WTC11 (cell line): ENCODE measurements at regions not wholly inside any gene's neighbourhood (a gene's known extent, or its start where the extent isn't known, plus 50 kb on each side); places are given as distances from the start of the nearest gene placed in this dataset.
"Not testable (repeated sequence)": the region's sequence is repeated elsewhere in the genome, so short reads cannot be mapped to it uniquely, and the experiment has no call there.

ENCODE experiments used
- ATAC-seq: fragments of 200-7000 bp; cut with Tn5 transposase; 2 replicates; pipeline ENCODE4 v1.10.0; 2021; ENCODE audit warnings: mild to moderate bottlenecking, moderate library complexity
- CTCF ChIA-PET: fragments of 300-600 bp; sonication (Branson Sonifier 250); formaldehyde crosslinking; loops from one replicate; lab custom pipeline; 2021; ENCODE audit warnings: antibody characterized with exemption; lab: Charles Lee
- POLR2A ChIA-PET: fragments of 350-600 bp; sonication (Branson Sonifier 250); formaldehyde crosslinking; loops from one replicate; lab custom pipeline; 2021; ENCODE audit warnings: antibody characterized with exemption; lab: Charles Lee
- DNase-seq: peaks from one replicate; pipeline ENCODE4 v3.0.0; 2021; ENCODE audit warnings: low spot score
- H3K27ac Mint-ChIP-seq: 2 replicates; pipeline ENCODE4 v1.8.0; 2021; ENCODE audit warnings: mixed read lengths
- H3K27me3 Mint-ChIP-seq: 2 replicates; pipeline ENCODE4 v1.8.0; 2021; ENCODE audit warnings: low read depth, mild to moderate bottlenecking, moderate library complexity, mixed read lengths
- H3K36me3 Mint-ChIP-seq: 2 replicates; pipeline ENCODE4 v1.8.0; 2021; ENCODE audit warnings: mixed read lengths
- H3K4me1 Mint-ChIP-seq: 2 replicates; pipeline ENCODE4 v1.8.0; 2022; ENCODE audit warnings: mixed read lengths
- H3K4me3 Mint-ChIP-seq: 2 replicates; pipeline ENCODE4 v1.8.0; 2021; ENCODE audit warnings: mild to moderate bottlenecking, moderate library complexity, mixed read lengths
- H3K9me3 Mint-ChIP-seq: 2 replicates; pipeline ENCODE4 v1.8.0; 2021; ENCODE audit warnings: mixed read lengths
- FOXK1 ChIP-seq: sonication (generic); formaldehyde crosslinking; IDR thresholded peaks from 2 replicates; pipeline ENCODE4 v1.8.0; 2022; ENCODE audit warnings: mild to moderate bottlenecking, moderate library complexity, missing genetic modification reagents
- GABPB1 ChIP-seq: sonication (generic); formaldehyde crosslinking; IDR thresholded peaks from 2 replicates; pipeline ENCODE4 v1.8.1; 2023; ENCODE audit warnings: mild to moderate bottlenecking, missing genetic modification reagents
- GRHL2 ChIP-seq: fragments of 250-450 bp; sonication (Bioruptor Pico); IDR thresholded peaks from 2 replicates; pipeline ENCODE4 v1.8.0; 2022; ENCODE audit warnings: mild to moderate bottlenecking, moderate library complexity; ENCODE audit not compliant: insufficient replicate concordance, severe bottlenecking
- GTF2I ChIP-seq: fragments of 250-450 bp; sonication (Bioruptor Pico); conservative IDR thresholded peaks from 2 replicates; pipeline ENCODE4 v1.4.0; 2021; ENCODE audit warnings: mild to moderate bottlenecking
- IRF2 ChIP-seq: sonication (generic); formaldehyde crosslinking; IDR thresholded peaks from 2 replicates; pipeline ENCODE4 v1.8.0; 2022; ENCODE audit warnings: low read depth, missing genetic modification reagents, borderline replicate concordance
- MXD4 ChIP-seq: fragments of 250-450 bp; sonication (Bioruptor Pico); IDR thresholded peaks from 2 replicates; pipeline ENCODE4 v1.8.0; 2021; ENCODE audit warnings: mild to moderate bottlenecking, moderate library complexity, borderline replicate concordance
- NFATC4 ChIP-seq: fragments of 250-450 bp; sonication (Bioruptor Pico); IDR thresholded peaks from 2 replicates; pipeline ENCODE4 v1.9.0; 2021; ENCODE audit warnings: mild to moderate bottlenecking
- NR3C1 ChIP-seq: sonication (generic); formaldehyde crosslinking; conservative IDR thresholded peaks from 2 replicates; pipeline ENCODE4 v1.8.1; 2023; ENCODE audit warnings: low read depth, mild to moderate bottlenecking, missing genetic modification reagents
- OVOL2 ChIP-seq: fragments of 250-450 bp; sonication (Bioruptor Pico); IDR thresholded peaks from 2 replicates; pipeline ENCODE4 v1.9.0; 2021; ENCODE audit warnings: mild to moderate bottlenecking, borderline replicate concordance
- SOX15 ChIP-seq: fragments of 250-450 bp; sonication (Bioruptor Pico); IDR thresholded peaks from 2 replicates; pipeline ENCODE4 v1.9.0; 2021; ENCODE audit warnings: mild to moderate bottlenecking
- ZNF317 ChIP-seq: sonication (generic); formaldehyde crosslinking; IDR thresholded peaks from 2 replicates; pipeline ENCODE4 v1.8.1; 2023; ENCODE audit warnings: low read depth, mild to moderate bottlenecking, moderate library complexity, missing genetic modification reagents, borderline replicate concordance
- ZNF396 ChIP-seq: fragments of 250-450 bp; sonication (Bioruptor Pico); IDR thresholded peaks from 2 replicates; pipeline ENCODE4 v1.8.0; 2021; ENCODE audit warnings: mild to moderate bottlenecking, moderate library complexity, borderline replicate concordance
- TF ChIP-seq, protein P1 (sequence below): sonication (generic); formaldehyde crosslinking; IDR thresholded peaks from 2 replicates; pipeline ENCODE4 v1.8.0; 2022; ENCODE audit warnings: mild to moderate bottlenecking, missing genetic modification reagents
- TF ChIP-seq, protein P2 (sequence below): sonication (generic); formaldehyde crosslinking; IDR thresholded peaks from 2 replicates; pipeline ENCODE4 v1.8.1; 2022; ENCODE audit warnings: mild to moderate bottlenecking, missing genetic modification reagents, moderate library complexity, borderline replicate concordance
- TF ChIP-seq, protein P3 (sequence below): sonication (generic); formaldehyde crosslinking; IDR thresholded peaks from 2 replicates; pipeline ENCODE4 v1.8.1; 2022; ENCODE audit warnings: mild to moderate bottlenecking, moderate library complexity, missing genetic modification reagents
- TF ChIP-seq, protein P4 (sequence below): fragments of 250-450 bp; sonication (Bioruptor Pico); IDR thresholded peaks from 2 replicates; pipeline ENCODE4 v1.8.0; 2021; ENCODE audit warnings: mild to moderate bottlenecking
- TF ChIP-seq, protein P5 (sequence below): sonication (generic); formaldehyde crosslinking; IDR thresholded peaks from 2 replicates; pipeline ENCODE4 v1.8.0; 2023; ENCODE audit warnings: mild to moderate bottlenecking, missing genetic modification reagents
- TF ChIP-seq, protein P6 (sequence below): sonication (generic); formaldehyde crosslinking; IDR thresholded peaks from 2 replicates; pipeline ENCODE4 v1.8.1; 2023; ENCODE audit warnings: mild to moderate bottlenecking, missing genetic modification reagents, moderate library complexity
- TF ChIP-seq, protein P7 (sequence below): sonication (generic); formaldehyde crosslinking; IDR thresholded peaks from 2 replicates; pipeline ENCODE4 v1.8.1; 2022; ENCODE audit warnings: missing genetic modification reagents, borderline replicate concordance

DNA sequence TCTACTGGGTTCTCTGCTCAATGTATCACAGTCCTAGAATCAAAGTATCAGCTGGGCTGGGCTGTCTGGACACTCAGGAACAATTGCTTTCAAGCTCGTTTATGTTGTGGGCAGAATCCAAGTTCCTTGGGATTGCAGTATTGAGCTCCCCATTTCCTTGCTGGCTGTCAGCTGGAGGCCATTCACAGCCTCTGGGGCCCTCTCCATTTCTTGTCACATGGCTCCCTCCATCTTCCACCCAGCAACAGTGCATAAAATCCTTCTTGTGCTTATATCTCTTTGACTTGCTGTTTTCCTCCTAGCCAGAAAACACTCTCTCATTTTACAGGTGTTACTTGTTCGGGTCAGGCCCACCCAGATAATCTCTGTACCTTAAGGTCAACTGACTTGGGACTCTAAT, 363.5 kb downstream of the IGSF11 start:
- POLR2A ChIA-PET: no interaction called here
- H3K4me1 Mint-ChIP-seq: peaks cover 13% of the 10 kb centered on the region; the same call in 1 of the 2 replicates
- no peaks in the 10 kb centered on the region for H3K9me3 Mint-ChIP-seq

DNA sequence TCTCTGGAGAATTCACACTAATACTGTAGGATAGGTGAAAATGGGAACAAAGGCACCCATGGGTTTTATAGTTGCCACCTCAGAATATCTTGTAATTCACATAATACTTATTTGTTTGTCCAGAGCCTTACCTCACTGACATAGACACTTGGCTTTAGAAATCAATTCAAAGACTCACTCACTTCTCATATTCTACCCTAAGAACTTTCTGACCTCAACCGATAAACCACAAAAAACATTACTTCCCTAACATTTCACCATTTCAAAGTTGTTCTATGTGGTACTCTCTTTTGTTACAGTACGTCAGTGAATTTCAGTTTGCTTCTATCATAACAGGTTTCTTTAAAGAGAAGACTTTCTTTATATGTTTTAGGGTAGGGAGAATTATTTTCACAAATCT, 359.3 kb downstream of the IGSF11 start:
- Mint-ChIP-seq H3K4me3 (no peak overlapping the region), H3K9me3 (no peaks in the 10 kb centered on the region), H3K4me1 (0 out of 2 replicates have a peak, but pooled peaks cover 2% of the 10 kb centered on the region), H3K36me3 (no peaks in the 10 kb centered on the region), H3K27ac (no peak overlapping the region), H3K27me3 (no peaks in the 10 kb centered on the region)
- ChIA-PET POLR2A (no interaction called here), CTCF (no interaction called here)
- DNase-seq (no peak), ATAC-seq (no peak)
- TF ChIP-seq NFATC4 (CRISPR knock-in tag) (no peak), GABPB1 (CRISPR knock-in tag) (no peak), OVOL2 (CRISPR knock-in tag) (no peak), GTF2I (CRISPR knock-in tag) (no peak), SOX15 (no peak), IRF2 (CRISPR knock-in tag) (no peak), GRHL2 (CRISPR knock-in tag) (no peak), ZNF396 (CRISPR knock-in tag) (no peak), NR3C1 (no peak)
- TF ChIP-seq, protein P1, sequence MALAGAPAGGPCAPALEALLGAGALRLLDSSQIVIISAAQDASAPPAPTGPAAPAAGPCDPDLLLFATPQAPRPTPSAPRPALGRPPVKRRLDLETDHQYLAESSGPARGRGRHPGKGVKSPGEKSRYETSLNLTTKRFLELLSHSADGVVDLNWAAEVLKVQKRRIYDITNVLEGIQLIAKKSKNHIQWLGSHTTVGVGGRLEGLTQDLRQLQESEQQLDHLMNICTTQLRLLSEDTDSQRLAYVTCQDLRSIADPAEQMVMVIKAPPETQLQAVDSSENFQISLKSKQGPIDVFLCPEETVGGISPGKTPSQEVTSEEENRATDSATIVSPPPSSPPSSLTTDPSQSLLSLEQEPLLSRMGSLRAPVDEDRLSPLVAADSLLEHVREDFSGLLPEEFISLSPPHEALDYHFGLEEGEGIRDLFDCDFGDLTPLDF: no peak
- TF ChIP-seq, protein P2, sequence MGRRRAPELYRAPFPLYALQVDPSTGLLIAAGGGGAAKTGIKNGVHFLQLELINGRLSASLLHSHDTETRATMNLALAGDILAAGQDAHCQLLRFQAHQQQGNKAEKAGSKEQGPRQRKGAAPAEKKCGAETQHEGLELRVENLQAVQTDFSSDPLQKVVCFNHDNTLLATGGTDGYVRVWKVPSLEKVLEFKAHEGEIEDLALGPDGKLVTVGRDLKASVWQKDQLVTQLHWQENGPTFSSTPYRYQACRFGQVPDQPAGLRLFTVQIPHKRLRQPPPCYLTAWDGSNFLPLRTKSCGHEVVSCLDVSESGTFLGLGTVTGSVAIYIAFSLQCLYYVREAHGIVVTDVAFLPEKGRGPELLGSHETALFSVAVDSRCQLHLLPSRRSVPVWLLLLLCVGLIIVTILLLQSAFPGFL (CRISPR knock-in tag): no peak
- TF ChIP-seq, protein P3, sequence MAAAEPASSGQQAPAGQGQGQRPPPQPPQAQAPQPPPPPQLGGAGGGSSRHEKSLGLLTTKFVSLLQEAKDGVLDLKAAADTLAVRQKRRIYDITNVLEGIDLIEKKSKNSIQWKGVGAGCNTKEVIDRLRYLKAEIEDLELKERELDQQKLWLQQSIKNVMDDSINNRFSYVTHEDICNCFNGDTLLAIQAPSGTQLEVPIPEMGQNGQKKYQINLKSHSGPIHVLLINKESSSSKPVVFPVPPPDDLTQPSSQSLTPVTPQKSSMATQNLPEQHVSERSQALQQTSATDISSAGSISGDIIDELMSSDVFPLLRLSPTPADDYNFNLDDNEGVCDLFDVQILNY: no peak
- TF ChIP-seq, protein P4, sequence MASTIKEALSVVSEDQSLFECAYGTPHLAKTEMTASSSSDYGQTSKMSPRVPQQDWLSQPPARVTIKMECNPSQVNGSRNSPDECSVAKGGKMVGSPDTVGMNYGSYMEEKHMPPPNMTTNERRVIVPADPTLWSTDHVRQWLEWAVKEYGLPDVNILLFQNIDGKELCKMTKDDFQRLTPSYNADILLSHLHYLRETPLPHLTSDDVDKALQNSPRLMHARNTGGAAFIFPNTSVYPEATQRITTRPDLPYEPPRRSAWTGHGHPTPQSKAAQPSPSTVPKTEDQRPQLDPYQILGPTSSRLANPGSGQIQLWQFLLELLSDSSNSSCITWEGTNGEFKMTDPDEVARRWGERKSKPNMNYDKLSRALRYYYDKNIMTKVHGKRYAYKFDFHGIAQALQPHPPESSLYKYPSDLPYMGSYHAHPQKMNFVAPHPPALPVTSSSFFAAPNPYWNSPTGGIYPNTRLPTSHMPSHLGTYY (CRISPR knock-in tag): no peak
- TF ChIP-seq, protein P5, sequence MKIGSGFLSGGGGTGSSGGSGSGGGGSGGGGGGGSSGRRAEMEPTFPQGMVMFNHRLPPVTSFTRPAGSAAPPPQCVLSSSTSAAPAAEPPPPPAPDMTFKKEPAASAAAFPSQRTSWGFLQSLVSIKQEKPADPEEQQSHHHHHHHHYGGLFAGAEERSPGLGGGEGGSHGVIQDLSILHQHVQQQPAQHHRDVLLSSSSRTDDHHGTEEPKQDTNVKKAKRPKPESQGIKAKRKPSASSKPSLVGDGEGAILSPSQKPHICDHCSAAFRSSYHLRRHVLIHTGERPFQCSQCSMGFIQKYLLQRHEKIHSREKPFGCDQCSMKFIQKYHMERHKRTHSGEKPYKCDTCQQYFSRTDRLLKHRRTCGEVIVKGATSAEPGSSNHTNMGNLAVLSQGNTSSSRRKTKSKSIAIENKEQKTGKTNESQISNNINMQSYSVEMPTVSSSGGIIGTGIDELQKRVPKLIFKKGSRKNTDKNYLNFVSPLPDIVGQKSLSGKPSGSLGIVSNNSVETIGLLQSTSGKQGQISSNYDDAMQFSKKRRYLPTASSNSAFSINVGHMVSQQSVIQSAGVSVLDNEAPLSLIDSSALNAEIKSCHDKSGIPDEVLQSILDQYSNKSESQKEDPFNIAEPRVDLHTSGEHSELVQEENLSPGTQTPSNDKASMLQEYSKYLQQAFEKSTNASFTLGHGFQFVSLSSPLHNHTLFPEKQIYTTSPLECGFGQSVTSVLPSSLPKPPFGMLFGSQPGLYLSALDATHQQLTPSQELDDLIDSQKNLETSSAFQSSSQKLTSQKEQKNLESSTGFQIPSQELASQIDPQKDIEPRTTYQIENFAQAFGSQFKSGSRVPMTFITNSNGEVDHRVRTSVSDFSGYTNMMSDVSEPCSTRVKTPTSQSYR: no peak
- TF ChIP-seq, protein P6, sequence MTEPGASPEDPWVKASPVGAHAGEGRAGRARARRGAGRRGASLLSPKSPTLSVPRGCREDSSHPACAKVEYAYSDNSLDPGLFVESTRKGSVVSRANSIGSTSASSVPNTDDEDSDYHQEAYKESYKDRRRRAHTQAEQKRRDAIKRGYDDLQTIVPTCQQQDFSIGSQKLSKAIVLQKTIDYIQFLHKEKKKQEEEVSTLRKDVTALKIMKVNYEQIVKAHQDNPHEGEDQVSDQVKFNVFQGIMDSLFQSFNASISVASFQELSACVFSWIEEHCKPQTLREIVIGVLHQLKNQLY: no peak
- TF ChIP-seq, protein P7, sequence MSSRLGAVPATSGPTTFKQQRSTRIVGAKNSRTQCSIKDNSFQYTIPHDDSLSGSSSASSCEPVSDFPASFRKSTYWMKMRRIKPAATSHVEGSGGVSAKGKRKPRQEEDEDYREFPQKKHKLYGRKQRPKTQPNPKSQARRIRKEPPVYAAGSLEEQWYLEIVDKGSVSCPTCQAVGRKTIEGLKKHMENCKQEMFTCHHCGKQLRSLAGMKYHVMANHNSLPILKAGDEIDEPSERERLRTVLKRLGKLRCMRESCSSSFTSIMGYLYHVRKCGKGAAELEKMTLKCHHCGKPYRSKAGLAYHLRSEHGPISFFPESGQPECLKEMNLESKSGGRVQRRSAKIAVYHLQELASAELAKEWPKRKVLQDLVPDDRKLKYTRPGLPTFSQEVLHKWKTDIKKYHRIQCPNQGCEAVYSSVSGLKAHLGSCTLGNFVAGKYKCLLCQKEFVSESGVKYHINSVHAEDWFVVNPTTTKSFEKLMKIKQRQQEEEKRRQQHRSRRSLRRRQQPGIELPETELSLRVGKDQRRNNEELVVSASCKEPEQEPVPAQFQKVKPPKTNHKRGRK (CRISPR knock-in tag): no peak

More for the DNA sequence above, 363.5 kb downstream of the IGSF11 start:
- TF ChIP-seq ZNF317 (CRISPR knock-in tag): no peak
- no peak for TF ChIP-seq NR3C1
- TF ChIP-seq MXD4 (CRISPR knock-in tag): no peak
- TF ChIP-seq FOXK1 (CRISPR knock-in tag): no peak
- DNase-seq: no peak
- no peaks in the 10 kb centered on the region for H3K27me3 Mint-ChIP-seq
- H3K36me3 Mint-ChIP-seq: no peaks in the 10 kb centered on the region
- CTCF ChIA-PET: no interaction called here
- H3K4me3 Mint-ChIP-seq: no peak overlapping the region
- H3K27ac Mint-ChIP-seq: no peak overlapping the region
- no peak for ATAC-seq

DNA sequence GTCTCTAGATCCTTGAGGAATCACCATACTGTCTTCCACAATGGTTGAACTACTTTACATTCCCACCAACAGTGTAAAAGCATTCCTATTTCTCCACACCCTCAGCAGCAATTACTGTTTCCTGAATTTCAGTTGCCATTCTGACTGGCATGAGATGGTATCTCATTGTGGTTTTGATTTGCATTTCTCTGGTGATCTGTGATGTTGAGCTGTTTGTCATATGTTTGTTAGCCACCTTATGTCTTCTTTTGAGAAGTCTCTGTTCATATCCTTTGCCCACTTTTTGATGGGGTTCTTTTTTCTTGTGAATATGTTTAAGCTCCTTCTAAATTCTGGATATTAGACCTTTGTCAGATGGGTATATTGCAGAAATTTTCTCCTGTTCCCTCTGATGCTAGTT, 356.0 kb downstream of the IGSF11 start:
- CTCF ChIA-PET: not testable (repeated sequence)

More for the DNA sequence above, 356.0 kb downstream of the IGSF11 start:
- H3K36me3 Mint-ChIP-seq, H3K27me3 Mint-ChIP-seq, POLR2A ChIA-PET, H3K4me3 Mint-ChIP-seq, H3K4me1 Mint-ChIP-seq, ATAC-seq, H3K27ac Mint-ChIP-seq, DNase-seq: not testable (repeated sequence)
- peaks cover 13% of the 10 kb centered on the region for H3K9me3 Mint-ChIP-seq
